ENCODE measurements at regions not wholly inside any gene's neighbourhood (a gene's known extent, or its start where the extent isn't known, plus 50 kb on each side); places are given as distances from the start of the nearest gene placed in this dataset.

DNA sequence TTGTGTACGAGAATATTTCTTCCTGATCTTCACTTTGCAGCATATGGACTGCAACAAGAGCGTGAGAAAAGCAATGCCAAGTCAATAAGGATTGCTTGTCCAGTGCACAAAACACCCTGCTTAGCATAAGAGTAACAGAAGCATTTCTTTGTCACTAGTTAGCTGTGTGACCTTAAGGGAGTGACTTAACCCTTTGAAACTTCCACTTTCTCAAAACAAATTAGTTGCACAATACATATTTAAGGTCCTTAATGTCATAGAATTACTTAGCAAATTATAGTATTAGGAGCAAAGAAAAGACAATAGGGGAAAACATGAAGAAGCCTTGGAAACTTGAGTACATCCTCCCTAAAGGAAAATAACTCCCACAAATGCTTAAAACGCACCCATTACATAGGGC, 230.1 kb downstream of the RNF152 start:
- no peaks in the 10 kb centered on the region; the same call in 1 of the 2 replicates for H3K27me3 Mint-ChIP-seq (ENCODE audit: low read depth)
- H3K56ac ChIP-seq (ENCODE audit: insufficient read length, low read depth, low read length): no peak overlapping the region
- no peaks in the 10 kb centered on the region for H3K23me2 ChIP-seq (ENCODE audit: insufficient read length, low read depth, low read length, poor library complexity, severe bottlenecking)
- H3K79me2 ChIP-seq (ENCODE audit: insufficient read depth, low read length): no peaks in the 10 kb centered on the region
- H3K4me3 Mint-ChIP-seq: no peak overlapping the region
- no peak overlapping the region for H3K14ac ChIP-seq (ENCODE audit: insufficient read depth, low read length)
- no peak overlapping the region for H3K27ac ChIP-seq (ENCODE audit: insufficient read length, low read depth, low read length)
- no CpG with 5 or more reads among the region's 3 CpGs for WGBS (ENCODE audit: extremely low coverage, insufficient read length, low lambda C conversion rate)
- no peak overlapping the region for H2BK15ac ChIP-seq (ENCODE audit: low read depth, low read length)
- DNase-seq: no peak
- no peak overlapping the region for H3T11ph ChIP-seq (ENCODE audit: low read length)
- H4K91ac ChIP-seq (ENCODE audit: insufficient read length, low read depth, low read length): no peak overlapping the region
- peaks cover 7% of the 10 kb centered on the region; the same call in 1 of the 2 replicates for H3K4me1 ChIP-seq (ENCODE audit: insufficient read depth, low read length)
- H4K20me1 ChIP-seq (ENCODE audit: control insufficient read depth, insufficient read depth, insufficient read length): no peaks in the 10 kb centered on the region
- no peak overlapping the region for H3K18ac ChIP-seq (ENCODE audit: insufficient read length, low read depth, low read length)
- no peak overlapping the region for H4K5ac ChIP-seq (ENCODE audit: insufficient read length, low read depth, low read length)
- TF ChIP-seq, protein P1, sequence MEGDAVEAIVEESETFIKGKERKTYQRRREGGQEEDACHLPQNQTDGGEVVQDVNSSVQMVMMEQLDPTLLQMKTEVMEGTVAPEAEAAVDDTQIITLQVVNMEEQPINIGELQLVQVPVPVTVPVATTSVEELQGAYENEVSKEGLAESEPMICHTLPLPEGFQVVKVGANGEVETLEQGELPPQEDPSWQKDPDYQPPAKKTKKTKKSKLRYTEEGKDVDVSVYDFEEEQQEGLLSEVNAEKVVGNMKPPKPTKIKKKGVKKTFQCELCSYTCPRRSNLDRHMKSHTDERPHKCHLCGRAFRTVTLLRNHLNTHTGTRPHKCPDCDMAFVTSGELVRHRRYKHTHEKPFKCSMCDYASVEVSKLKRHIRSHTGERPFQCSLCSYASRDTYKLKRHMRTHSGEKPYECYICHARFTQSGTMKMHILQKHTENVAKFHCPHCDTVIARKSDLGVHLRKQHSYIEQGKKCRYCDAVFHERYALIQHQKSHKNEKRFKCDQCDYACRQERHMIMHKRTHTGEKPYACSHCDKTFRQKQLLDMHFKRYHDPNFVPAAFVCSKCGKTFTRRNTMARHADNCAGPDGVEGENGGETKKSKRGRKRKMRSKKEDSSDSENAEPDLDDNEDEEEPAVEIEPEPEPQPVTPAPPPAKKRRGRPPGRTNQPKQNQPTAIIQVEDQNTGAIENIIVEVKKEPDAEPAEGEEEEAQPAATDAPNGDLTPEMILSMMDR (conservative IDR thresholded peaks at IDR 0.05): no peak
- H3K4ac ChIP-seq (ENCODE audit: low read depth, low read length): no peak overlapping the region
- no peak overlapping the region for H2BK20ac ChIP-seq (ENCODE audit: low read depth, low read length, poor library complexity, severe bottlenecking)
- H2BK5ac ChIP-seq (ENCODE audit: insufficient read length, low read length): no peak overlapping the region
- H2BK120ac ChIP-seq (ENCODE audit: low read depth, low read length, poor library complexity, severe bottlenecking): no peak overlapping the region
- no peaks in the 10 kb centered on the region for H3K9me3 ChIP-seq (ENCODE audit: control insufficient read depth, low read depth, low read length)
- no peak overlapping the region for H4K8ac ChIP-seq (replicated peaks; ENCODE audit: insufficient read length, low read depth, low read length)
- H3K23ac ChIP-seq (ENCODE audit: insufficient read length, low read depth, low read length): no peak overlapping the region
- no peak overlapping the region for H2AFZ ChIP-seq (ENCODE audit: low read length)
- H3K9me3 Mint-ChIP-seq: peaks cover 13 to 14% of the 10 kb centered on the region in 2 experiments; a peak in 4 of 5 replicates
- no peak overlapping the region for H3K4me2 ChIP-seq (ENCODE audit: insufficient read depth, insufficient read length, low read length)
- H3K9ac ChIP-seq (ENCODE audit: extremely low read depth, insufficient read length, low read length): no peak overlapping the region
- no peak overlapping the region for H2BK12ac ChIP-seq (ENCODE audit: insufficient read length, low read depth, low read length)
- H3K79me1 ChIP-seq (ENCODE audit: insufficient read depth, low read depth, low read length, poor library complexity, severe bottlenecking): no peaks in the 10 kb centered on the region
- peaks cover 47 to 52% of the 10 kb centered on the region in 2 experiments for H3K4me1 Mint-ChIP-seq
- no peak overlapping the region for H2AK5ac ChIP-seq (ENCODE audit: insufficient read length, low read length)
- peaks cover 6 to 19% (median 7%) of the 10 kb centered on the region in 3 experiments for H3K36me3 Mint-ChIP-seq (ENCODE audit: insufficient read depth in 1 of 3, low read depth in 3 of 3)
- no peaks in the 10 kb centered on the region for H3K27me3 ChIP-seq (ENCODE audit: insufficient read depth, low read length)
- no peak overlapping the region for H3K27ac Mint-ChIP-seq
